KBM-7 (cell line): ENCODE measurements at regions not wholly inside any gene's neighbourhood (a gene's known extent, or its start where the extent isn't known, plus 50 kb on each side); places are given as distances from the start of the nearest gene placed in this dataset.
"Not testable (repeated sequence)": the region's sequence is repeated elsewhere in the genome, so short reads cannot be mapped to it uniquely, and the experiment has no call there.

Source experiments
- DNase-seq: peaks from one replicate; pipeline ENCODE4 v3.0.0-alpha.2; 2015
- in situ Hi-C: fragments of 300-500 bp; cut with MboI; formaldehyde crosslinking; loops from 2 replicates; pipeline ENCODE4 v1.14.3; 2020; ENCODE audit warnings: low sequenced_read_pairs, low pct_unique_long_range_greater_than_20kb, mixed read lengths

GRCh38 chr4:23085249-23085568 is 392.5 kb downstream of the GBA3 start:
- DNase-seq = no peak
- in situ Hi-C loops = no loop called here

GRCh38 chr4:23084559-23085248 is 392.0 kb downstream of the GBA3 start:
- DNase-seq = no peak
- in situ Hi-C loops = no loop called here

GRCh38 chr4:23083391-23083790 is 390.7 kb downstream of the GBA3 start:
- no peak for DNase-seq
- in situ Hi-C loops = no loop called here

- DNase-seq, in situ Hi-C loops: not testable (repeated sequence)
Measured at GRCh38 chr4:23080171-23080570, 387.4 kb downstream of the GBA3 start.

DNA sequence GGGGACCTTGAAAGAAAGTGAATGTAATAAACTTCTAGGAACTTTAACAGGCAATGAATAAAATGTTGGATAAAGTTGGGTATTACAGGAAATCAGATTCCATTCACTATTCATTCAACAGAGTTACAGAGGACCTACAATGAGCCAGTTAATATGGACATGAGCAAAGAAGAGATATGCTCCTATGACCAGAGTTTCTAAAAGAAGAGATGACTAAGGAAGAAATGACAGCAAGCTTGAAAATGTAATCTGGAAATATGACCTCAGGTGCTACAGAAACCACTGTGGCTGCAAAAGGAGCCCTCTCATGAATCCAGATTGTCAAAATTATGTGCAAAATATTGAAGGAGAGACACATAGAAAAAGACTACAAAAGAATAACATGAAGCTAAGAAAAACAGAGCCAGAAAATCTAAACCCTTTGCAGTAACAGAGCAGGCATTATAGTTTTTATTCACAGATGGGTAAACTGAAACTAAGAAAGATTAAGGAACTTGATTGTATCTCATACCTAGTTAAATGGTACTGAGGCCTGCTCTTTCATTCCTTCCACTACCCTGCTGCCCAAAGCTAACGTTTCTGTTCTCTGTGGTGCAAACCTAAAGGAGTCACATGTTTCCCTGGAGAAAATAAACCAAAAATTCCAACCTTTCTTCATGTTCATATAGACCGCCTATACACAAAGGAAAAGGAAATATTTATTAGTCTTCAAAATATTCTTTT is 378.3 kb downstream of the GBA3 start:
- DNase-seq = no peak
- in situ Hi-C loops = no loop called here

DNA sequence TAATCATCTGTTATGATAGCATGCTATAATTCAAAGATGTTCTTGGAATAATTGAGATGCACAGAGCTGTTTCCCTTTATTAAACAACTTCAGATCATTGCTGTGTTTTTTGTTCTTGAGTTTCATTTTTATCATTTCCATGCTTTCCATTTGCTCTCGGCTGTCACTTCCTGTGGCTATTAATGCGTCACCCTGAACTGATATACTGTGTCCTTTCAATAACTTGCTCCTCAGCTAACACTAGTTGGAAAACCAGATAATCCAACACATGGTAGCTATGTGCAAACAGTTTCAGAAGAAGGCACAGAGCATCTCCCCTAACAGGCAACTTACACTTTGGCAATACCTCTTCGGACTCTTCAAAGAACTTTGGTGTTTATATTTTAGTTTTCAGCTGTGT is 376.0 kb downstream of the GBA3 start:
- in situ Hi-C loops = no loop called here

DNA sequence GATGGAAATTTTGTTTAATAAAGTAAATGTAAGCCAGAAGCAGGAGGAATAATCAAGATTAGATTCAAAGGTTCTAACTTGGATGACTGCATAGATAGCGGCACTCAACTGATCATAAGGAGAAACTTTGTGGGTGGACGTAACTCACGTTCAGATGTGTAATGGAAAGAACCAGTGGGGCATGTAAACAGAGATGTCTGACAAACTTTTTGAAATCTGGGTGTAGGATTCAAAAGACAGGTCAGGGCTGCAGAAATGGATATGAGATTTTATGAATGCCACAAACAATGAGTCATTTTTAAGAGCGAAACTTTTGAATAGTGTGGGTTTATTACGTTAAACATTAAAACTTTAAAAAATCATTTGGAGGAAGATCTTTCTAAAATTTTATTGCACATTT is 375.6 kb downstream of the GBA3 start:
- in situ Hi-C loops = no loop called here
- DNase-seq = no peak

More for the DNA sequence above, 376.0 kb downstream of the GBA3 start:
- no peak for DNase-seq

DNA sequence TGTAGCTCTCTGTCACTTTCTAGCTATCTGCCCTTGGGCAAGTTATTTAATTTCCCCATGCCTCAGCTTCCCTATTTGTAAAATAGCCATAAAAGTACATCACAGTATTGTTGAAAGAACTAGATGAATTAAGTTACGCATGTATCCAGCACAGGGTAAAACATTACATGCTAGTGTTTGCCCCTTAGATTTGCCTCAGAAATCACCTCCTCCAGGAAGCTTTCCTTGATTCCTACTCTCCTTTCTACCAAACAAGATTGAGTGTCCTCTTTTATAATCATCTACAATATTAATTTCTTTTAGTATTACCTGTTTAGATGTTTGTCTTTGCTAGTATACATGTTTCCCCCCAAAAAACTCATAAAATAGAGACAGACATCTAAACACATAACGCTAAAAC is 369.5 kb downstream of the GBA3 start:
- DNase-seq = no peak
- in situ Hi-C loops = no loop called here

DNA sequence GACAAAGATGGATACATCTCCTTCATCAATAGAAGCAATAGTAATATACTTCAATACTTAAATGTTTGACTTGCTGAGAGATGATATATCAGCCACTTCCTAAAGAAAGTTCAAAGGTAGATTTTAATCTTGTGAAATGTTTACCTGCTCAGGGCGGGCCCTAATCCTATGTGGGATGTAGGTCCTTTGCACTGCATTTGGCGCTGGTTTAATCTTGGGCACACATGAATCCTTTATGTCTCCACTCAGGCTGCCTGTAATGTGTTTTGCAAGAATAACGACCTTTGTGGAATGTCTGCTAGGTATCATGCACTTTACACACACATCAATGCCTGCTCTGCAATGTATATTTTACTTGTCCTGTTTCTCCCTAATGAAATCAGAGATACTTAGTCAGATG is 368.7 kb downstream of the GBA3 start:
- DNase-seq = no peak
- in situ Hi-C loops = no loop called here

DNA sequence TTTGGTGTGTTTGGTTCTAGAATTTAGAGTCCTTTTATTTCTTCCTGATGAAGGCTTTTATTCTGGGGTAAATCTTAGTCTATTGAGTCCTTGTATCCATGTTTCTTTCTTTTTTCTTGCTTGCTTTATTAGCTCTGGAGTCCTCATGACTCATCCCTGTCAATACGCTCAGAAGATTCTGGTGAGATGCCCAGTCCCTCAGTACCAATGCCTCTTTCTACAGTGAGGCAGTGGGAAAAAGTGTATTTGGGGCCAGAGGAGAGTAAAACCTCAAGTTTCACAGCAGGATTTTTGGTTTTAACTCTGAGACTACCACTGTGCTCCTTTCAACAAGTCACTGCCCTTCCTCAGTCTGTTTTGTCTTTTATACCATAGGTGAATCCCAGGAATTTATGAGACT is 368.0 kb downstream of the GBA3 start:
- in situ Hi-C loops = no loop called here
- DNase-seq = no peak

DNA sequence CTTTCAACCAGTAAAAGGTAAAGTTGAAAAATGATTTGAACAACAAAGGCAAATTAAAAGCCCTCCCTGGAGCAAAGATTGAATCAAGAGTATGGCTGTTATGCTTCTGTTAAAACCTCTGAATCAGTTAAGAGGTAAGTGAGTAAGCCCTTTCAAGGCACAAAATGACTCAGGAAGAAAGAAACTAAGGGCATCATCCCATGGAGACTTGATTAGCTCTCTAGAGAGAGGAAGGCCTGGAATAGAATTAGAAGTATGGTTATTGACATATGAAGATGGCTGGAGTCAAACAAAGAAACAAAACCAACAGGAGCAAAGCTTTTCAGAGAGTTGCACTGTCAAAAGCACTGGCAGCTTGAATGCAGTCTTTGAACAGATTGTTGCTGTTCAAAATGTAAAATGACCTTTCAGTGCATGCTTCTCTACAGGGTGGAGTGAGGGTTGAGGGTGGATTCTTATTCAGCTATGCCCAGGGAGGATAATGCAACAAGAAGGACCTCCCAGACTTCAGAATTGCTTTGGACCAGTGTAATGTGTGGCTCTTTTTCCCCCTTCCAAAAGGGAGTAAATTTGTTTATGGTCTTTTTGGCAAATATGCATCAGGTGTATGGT is 365.5 kb downstream of the GBA3 start:
- DNase-seq = no peak
- in situ Hi-C loops = no loop called here

GRCh38 chr4:23041501-23041900 is 348.8 kb downstream of the GBA3 start:
- in situ Hi-C loops = no loop called here
- DNase-seq = no peak

DNA sequence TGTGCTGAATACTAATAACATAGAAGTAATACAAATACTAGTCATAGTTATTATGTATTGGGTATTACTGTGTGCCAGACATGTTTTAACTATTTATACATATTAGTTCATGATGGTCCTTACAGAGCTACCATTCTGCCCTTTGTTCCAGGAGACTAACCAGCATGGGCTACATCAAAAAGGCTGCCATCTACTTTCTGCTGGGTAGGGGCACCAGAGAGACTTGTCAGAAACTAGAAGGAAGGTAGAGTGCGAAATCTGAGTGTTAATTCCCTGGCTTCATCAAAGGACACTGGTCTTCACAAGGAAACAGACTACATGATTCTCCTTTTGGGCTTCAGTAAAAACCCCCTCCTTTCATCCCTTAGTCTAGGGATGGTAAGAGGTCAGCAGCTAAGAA is 347.8 kb downstream of the GBA3 start:
- DNase-seq = no peak
- in situ Hi-C loops = no loop called here

GRCh38 chr4:23039818-23040217 is 347.1 kb downstream of the GBA3 start:
- no peak for DNase-seq
- in situ Hi-C loops = no loop called here

DNA sequence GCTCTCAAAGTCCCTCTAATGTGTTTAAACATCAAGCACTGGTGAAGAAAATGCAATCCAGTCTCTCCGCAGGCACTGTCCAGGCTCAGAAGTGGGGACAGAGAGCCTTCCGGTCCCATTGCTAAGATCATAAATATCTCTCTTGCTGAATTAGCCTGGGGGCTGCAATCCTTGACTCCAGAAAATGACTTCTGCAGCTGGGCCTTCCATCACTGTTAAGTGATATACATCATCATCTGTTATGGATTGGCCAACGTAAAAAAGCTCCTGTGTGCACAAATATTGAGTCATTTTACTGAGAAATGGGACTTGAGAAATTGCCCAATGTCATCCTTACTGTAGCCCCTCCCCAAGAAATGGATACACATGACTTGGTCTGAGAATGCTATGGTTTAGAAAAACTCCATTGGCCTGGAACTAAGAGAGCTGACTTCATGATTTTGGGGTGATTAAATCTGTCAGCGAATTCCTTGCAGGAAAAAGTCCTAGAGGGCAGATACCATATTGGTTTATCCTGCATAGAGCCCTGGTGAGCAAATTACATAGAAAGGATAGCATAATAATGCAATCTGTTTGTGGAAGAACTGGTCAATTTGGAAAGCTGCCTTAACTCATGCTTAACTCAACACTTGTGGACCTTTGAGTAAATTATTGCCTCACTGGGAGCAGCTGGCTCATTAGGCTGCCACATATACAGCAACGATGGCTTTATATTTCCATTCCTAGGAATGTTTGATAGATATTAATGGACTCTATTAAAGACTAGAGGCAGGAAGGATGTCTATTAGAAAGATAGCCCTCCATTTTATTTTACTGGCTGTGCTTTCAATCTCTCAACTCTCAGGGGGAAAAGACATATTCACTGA is 346.1 kb downstream of the GBA3 start:
- DNase-seq = no peak
- in situ Hi-C loops = no loop called here

- in situ Hi-C loops = no loop called here
- no peak for DNase-seq
Measured at GRCh38 chr4:23036921-23037495, 344.3 kb downstream of the GBA3 start.

DNA sequence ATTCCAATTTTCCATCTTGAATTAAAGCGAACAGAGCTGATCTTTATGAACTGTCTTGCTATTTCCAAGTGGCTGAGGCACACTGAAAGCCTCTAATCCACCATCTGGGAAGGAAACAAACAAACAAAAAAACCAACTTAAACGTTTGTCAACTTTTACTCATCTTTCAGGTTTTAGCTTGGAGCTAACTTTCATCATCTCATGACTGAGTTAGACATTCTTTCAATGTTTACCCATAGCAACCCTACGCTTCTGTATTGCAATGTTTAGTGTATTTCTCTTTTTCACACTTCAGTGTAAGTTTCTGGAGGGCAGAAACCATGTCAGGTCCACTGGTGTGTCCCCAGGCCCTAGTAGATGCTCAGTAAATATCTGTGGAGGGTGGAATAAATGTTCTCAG is 343.8 kb downstream of the GBA3 start:
- DNase-seq = no peak
- in situ Hi-C loops = no loop called here

GRCh38 chr4:23035521-23036056 is 342.9 kb downstream of the GBA3 start:
- in situ Hi-C loops = no loop called here
- no peak for DNase-seq

- in situ Hi-C loops = no loop called here
- DNase-seq = no peak
Measured at GRCh38 chr4:23034731-23035130, 342.0 kb downstream of the GBA3 start.
